Ascending aorta (tissue), 2 donors: ENCODE measurements at regions not wholly inside any gene's neighbourhood (a gene's known extent, or its start where the extent isn't known, plus 50 kb on each side); places are given as distances from the start of the nearest gene placed in this dataset.

Experiments used
- DNase-seq, 2 donors: peaks; one replicate each; pipeline ENCODE4 v3.0.0-alpha.2; 2019; ENCODE audit warnings: low spot score in 2 of 2
- H3K27ac ChIP-seq, 2 donors: fragments of 200-600 bp; sonication (generic); one replicate each; pipeline ENCODE4 v1.5.1; 2016 to 2017; ENCODE audit warnings: mild to moderate bottlenecking in 1 of 2
- H3K27me3 ChIP-seq: fragments of 200-600 bp; sonication (generic); one replicate; pipeline ENCODE4 v1.5.1; 2017
- H3K36me3 ChIP-seq, 2 donors: fragments of 200-600 bp; sonication (generic); one replicate each; pipeline ENCODE4 v1.5.1; 2016
- H3K4me1 ChIP-seq, 2 donors: fragments of 200-600 bp; sonication (generic); one replicate each; pipeline ENCODE4 v1.5.1; 2016 to 2017; ENCODE audit warnings: mild to moderate bottlenecking in 1 of 2
- H3K4me3 ChIP-seq, 2 donors: fragments of 200-600 bp; sonication (generic); one replicate each; pipeline ENCODE4 v1.5.1; 2016 to 2017; ENCODE audit warnings: mild to moderate bottlenecking in 1 of 2
- H3K9me3 ChIP-seq, 2 donors: fragments of 200-600 bp; sonication (generic); one replicate each; pipeline ENCODE4 v1.5.1; 2016
- intact Hi-C: fragments of 100-400 bp; cut with DNase I; formaldehyde crosslinking; loops from one replicate; pipeline ENCODE4 v1.15.1; 2023
- TF ChIP-seq, protein P1 (sequence below), 3 experiments: fragments of 200-600 bp in 2 of 3; fragments of 450-650 bp in 1 of 3; sonication (generic) in 2 of 3; IDR thresholded peaks; one replicate each; pipeline ENCODE4 v1.5.1; 2016 to 2019; ENCODE audit warnings: antibody characterized with exemption in 3 of 3, mild to moderate bottlenecking in 1 of 3, moderate library complexity in 1 of 3

GRCh38 chr7:112874909-112875308 lies 84.7 kb upstream of the TMEM168 start:
- TF ChIP-seq, protein P1, sequence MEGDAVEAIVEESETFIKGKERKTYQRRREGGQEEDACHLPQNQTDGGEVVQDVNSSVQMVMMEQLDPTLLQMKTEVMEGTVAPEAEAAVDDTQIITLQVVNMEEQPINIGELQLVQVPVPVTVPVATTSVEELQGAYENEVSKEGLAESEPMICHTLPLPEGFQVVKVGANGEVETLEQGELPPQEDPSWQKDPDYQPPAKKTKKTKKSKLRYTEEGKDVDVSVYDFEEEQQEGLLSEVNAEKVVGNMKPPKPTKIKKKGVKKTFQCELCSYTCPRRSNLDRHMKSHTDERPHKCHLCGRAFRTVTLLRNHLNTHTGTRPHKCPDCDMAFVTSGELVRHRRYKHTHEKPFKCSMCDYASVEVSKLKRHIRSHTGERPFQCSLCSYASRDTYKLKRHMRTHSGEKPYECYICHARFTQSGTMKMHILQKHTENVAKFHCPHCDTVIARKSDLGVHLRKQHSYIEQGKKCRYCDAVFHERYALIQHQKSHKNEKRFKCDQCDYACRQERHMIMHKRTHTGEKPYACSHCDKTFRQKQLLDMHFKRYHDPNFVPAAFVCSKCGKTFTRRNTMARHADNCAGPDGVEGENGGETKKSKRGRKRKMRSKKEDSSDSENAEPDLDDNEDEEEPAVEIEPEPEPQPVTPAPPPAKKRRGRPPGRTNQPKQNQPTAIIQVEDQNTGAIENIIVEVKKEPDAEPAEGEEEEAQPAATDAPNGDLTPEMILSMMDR (IDR thresholded peaks at IDR 0.05): no peak
- DNase-seq: no peak
- H3K4me1 ChIP-seq: no peaks in the 10 kb centered on the region
- H3K27ac ChIP-seq: no peak overlapping the region
- H3K9me3 ChIP-seq: peaks cover 0 to 5% of the 10 kb centered on the region in 2 donors
- no peaks in the 10 kb centered on the region for H3K27me3 ChIP-seq
- intact Hi-C loops: no loop called here
- no peak overlapping the region for H3K4me3 ChIP-seq
- no peaks in the 10 kb centered on the region for H3K36me3 ChIP-seq

GRCh38 chr7:112873831-112874553 lies 83.8 kb upstream of the TMEM168 start:
- intact Hi-C loops: no loop called here
- no peak overlapping the region for H3K27ac ChIP-seq
- no peaks in the 10 kb centered on the region for H3K4me1 ChIP-seq
- TF ChIP-seq, protein P1 (IDR thresholded peaks at IDR 0.05): no peak
- H3K4me3 ChIP-seq: no peak overlapping the region
- no peak for DNase-seq
- H3K36me3 ChIP-seq: no peaks in the 10 kb centered on the region
- H3K9me3 ChIP-seq: peaks cover 7% of the 10 kb centered on the region in 2 donors
- H3K27me3 ChIP-seq: no peaks in the 10 kb centered on the region

DNA sequence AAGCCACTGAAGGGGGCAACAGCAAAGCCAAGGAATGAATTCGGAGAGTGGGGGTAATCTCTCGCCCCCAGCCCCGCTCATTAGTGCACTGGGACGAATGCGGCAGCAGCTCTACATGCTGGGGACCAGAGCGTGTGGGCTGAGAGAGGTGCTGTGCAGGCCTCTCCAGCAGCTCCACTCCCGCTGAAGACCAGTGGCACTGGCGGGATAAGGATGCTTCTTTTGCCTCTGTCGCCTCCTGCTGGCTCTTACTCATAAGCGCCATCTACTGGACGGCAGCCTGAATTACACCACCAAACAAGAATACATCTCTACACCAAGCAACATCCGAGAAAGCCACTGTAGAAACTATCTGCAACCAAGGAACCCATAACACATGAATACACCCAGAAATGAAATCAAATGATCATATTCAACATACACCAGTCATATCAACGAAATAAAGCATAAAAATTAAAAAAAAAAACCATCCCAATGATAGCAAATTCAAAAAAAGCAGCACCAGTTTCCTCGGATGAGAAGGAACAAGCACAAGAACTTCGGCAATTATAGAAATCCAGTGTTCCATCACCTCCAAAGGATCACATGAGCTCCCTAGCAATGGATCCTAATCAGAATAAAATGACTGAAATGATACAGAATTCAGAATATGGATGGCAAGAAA lies 79.0 kb upstream of the TMEM168 start:
- DNase-seq: no peak
- Histone ChIP-seq H3K27me3 (no peaks in the 10 kb centered on the region), H3K27ac (no peak overlapping the region), H3K9me3 (peaks cover 7 to 8% of the 10 kb centered on the region in 2 donors), H3K4me1 (no peaks in the 10 kb centered on the region), H3K36me3 (no peaks in the 10 kb centered on the region), H3K4me3 (no peak overlapping the region)
- intact Hi-C loops: no loop called here
- TF ChIP-seq, protein P1 (IDR thresholded peaks at IDR 0.05): peak in 2 of 3 experiments; percentile 14 to 30

- H3K36me3 ChIP-seq: no peaks in the 10 kb centered on the region
- intact Hi-C loops: no loop called here
- H3K4me3 ChIP-seq: no peak overlapping the region
- TF ChIP-seq, protein P1 (IDR thresholded peaks at IDR 0.05): no peak
- H3K27ac ChIP-seq: no peak overlapping the region
- H3K9me3 ChIP-seq: peaks cover 7 to 8% of the 10 kb centered on the region in 2 donors
- H3K27me3 ChIP-seq: no peaks in the 10 kb centered on the region
- DNase-seq: no peak
- H3K4me1 ChIP-seq: no peaks in the 10 kb centered on the region
Observed at GRCh38 chr7:112868609-112869008, 78.4 kb upstream of the TMEM168 start.

- no peak for DNase-seq
- H3K4me3 ChIP-seq: no peak overlapping the region
- no peaks in the 10 kb centered on the region for H3K27me3 ChIP-seq
- H3K36me3 ChIP-seq: no peaks in the 10 kb centered on the region
- no peaks in the 10 kb centered on the region for H3K4me1 ChIP-seq
- peaks cover 7 to 8% of the 10 kb centered on the region in 2 donors for H3K9me3 ChIP-seq
- intact Hi-C loops: no loop called here
- H3K27ac ChIP-seq: no peak overlapping the region
- TF ChIP-seq, protein P1 (IDR thresholded peaks at IDR 0.05): no peak
Observed at GRCh38 chr7:112866424-112866823, 76.2 kb upstream of the TMEM168 start.
